NCI-H446 (cell line): ENCODE measurements at regions not wholly inside any gene's neighbourhood (a gene's known extent, or its start where the extent isn't known, plus 50 kb on each side); places are given as distances from the start of the nearest gene placed in this dataset.

ENCODE experiments used
- DNase-seq, 2 experiments: peaks; one replicate each; lab custom pipeline; 2025; lab: John Stamatoyannopoulos, UW

- no peak for DNase-seq
Measured at GRCh38 chr5:2147504-2148311, 265.0 kb upstream of the IRX4 start.

GRCh38 chr5:2143646-2144353 is 261.1 kb upstream of the IRX4 start:
- DNase-seq: no peak

GRCh38 chr5:2143088-2143487 is 260.4 kb upstream of the IRX4 start:
- DNase-seq: no peak

DNA sequence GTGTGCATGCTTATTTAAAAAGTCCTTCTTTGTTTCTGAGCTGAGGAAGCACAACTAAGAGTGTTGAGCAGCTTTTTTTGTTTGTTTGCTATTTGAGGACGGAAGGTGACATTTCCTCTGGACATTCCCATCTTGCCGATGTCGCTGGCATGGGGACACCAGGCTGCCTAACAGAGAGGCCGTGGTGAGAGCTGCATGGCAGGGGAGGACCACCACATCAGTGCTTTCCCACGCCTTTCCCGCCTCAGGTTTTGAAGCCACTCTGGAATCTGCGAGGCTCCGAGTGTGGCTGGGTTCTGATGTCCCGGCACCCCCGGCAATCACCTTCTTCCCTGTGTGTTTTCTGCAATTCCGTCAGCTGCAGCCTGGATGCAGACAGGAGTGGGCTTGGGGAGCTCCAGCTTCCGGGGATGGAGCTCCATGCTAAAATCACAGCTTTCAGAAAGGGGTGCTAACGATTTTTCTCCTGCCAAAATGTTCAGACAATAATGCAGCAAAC is 259.8 kb upstream of the IRX4 start:
- no peak for DNase-seq

GRCh38 chr5:2141254-2142000 is 258.7 kb upstream of the IRX4 start:
- DNase-seq: no peak

- no peak for DNase-seq
Measured at GRCh38 chr5:2140501-2141175, 257.9 kb upstream of the IRX4 start.

- no peak for DNase-seq
Measured at GRCh38 chr5:2139478-2139877, 256.8 kb upstream of the IRX4 start.

- DNase-seq: no peak
Measured at GRCh38 chr5:2138896-2139295, 256.2 kb upstream of the IRX4 start.

DNA sequence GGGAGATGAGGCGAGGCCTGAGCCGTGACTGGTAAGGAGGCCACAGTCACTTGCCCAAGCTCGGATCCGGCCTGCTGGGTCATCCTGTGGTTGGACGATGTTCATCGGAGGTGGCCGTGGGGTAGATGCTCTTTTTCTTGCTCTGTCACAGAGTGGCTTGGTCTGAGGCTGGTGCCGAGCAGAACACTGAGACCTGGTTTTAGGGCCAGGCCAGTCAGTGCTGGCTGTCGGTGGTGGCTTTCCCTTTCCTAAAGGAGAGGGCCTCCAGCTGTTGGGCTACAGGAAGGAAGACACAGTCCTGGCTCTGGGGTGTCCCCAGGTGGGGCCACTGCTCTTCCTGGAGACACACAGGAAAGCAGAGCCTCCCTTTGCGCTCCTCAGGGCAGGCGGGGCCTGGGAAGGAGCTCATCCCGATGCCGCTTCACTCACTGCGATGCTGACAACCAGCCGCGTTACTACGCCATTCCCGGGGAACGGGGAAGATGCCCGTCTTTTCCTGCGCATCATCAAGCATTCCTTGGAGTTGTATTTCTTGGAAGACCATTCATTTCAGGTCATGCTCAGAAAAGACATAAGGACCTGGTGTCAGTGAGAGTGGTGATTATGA is 254.8 kb upstream of the IRX4 start:
- DNase-seq: no peak

GRCh38 chr5:2136728-2137333 is 254.1 kb upstream of the IRX4 start:
- no peak for DNase-seq

GRCh38 chr5:2135833-2136232 is 253.1 kb upstream of the IRX4 start:
- DNase-seq: no peak

- DNase-seq: no peak
Measured at GRCh38 chr5:2135354-2135753, 252.6 kb upstream of the IRX4 start.

- DNase-seq: no peak
Measured at GRCh38 chr5:2134543-2135292, 252.0 kb upstream of the IRX4 start.

DNA sequence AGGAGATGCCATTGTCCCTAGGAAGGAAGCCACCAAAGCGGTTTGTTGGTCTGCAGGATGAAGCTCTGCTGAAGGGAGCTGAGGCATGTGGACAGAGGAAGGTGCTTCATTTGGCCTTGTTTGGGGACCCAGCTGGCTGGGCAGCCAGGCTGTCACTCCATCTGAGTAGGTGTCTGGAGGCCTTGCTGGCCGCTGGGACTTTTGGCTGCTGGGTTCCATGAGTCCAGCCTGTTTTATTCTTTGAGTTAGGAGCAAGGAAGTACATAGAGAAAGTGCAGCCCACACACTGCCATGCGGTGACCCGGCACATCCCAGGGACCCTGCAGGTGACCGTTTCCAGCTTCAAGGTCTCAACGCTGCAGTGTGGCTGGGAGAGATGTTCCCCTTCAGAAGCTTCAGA is 251.2 kb upstream of the IRX4 start:
- no peak for DNase-seq

GRCh38 chr5:2133080-2133479 is 250.4 kb upstream of the IRX4 start:
- no peak for DNase-seq

GRCh38 chr5:2132497-2132847 is 249.7 kb upstream of the IRX4 start:
- no peak for DNase-seq

- DNase-seq: no peak
Measured at GRCh38 chr5:2131826-2132496, 249.2 kb upstream of the IRX4 start.

DNA sequence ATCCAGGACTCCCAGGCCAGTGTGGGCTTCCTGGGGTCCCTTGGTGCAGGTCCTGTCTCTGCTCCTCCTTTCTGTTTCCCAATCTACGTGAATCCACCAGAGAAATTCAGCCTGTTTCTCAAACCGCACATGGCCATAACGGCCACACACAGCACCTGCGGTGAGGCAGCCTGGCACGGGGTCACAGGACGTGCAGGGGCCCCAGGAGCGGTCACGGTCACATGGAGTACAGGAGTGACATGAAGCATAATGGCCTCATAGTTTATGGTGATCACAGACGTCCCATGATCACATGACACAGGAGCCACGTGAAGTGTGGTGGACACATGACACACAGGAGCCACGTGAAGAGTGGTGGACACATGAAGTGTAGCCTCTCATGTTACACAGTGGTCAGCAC is 248.5 kb upstream of the IRX4 start:
- DNase-seq: no peak

DNA sequence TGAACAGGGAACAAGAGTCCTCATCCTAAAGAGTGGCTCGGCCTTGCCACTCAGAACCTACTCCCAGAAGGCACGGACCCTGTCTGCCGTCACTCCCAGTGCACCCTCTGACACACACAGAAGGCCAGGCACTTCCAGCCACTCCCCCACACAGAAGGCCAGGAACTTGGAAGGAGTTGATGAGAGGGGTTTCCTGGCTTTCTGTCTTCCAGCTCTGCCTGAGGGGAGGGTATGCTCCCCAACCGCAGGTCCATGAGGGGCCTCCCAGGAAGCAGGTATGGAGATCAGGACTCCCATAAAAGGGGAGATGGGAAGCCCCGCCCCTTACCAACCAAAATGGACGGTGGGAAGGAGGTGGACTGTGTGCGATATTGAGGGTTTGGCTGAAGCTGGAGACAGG is 247.6 kb upstream of the IRX4 start:
- no peak for DNase-seq
